Urinary bladder (tissue), 3 donors: ENCODE measurements at regions not wholly inside any gene's neighbourhood (a gene's known extent, or its start where the extent isn't known, plus 50 kb on each side); places are given as distances from the start of the nearest gene placed in this dataset.

ENCODE experiments used
- DNase-seq: peaks from one replicate; pipeline ENCODE4 v3.0.0-alpha.2; 2015; ENCODE audit errors: extremely low spot score
- H3K27ac ChIP-seq: one replicate; pipeline ENCODE4 v1.5.1; 2013; ENCODE audit warnings: low read depth, mild to moderate bottlenecking, moderate library complexity
- H3K36me3 ChIP-seq: one replicate; pipeline ENCODE4 v1.6.1; 2013; ENCODE audit warnings: mild to moderate bottlenecking, moderate library complexity; ENCODE audit not compliant: insufficient read depth
- H3K4me1 ChIP-seq: one replicate; pipeline ENCODE4 v1.6.1; 2013; ENCODE audit warnings: mild to moderate bottlenecking, moderate library complexity; ENCODE audit not compliant: insufficient read depth
- H3K4me3 ChIP-seq: one replicate; pipeline ENCODE4 v1.5.1; 2013; ENCODE audit warnings: low read depth, low read length
- WGBS: extraction: QIAGEN DNeasy Blood & Tissue Kit; methylation state at CpG from one replicate; pipeline ENCODE4 v1.1.7; 2013; 5-methylcytosine and 5-hydroxymethylcytosine counted together
- donor health status: healthy with polysubstance abuse.
- donor health status: healthy.

DNA sequence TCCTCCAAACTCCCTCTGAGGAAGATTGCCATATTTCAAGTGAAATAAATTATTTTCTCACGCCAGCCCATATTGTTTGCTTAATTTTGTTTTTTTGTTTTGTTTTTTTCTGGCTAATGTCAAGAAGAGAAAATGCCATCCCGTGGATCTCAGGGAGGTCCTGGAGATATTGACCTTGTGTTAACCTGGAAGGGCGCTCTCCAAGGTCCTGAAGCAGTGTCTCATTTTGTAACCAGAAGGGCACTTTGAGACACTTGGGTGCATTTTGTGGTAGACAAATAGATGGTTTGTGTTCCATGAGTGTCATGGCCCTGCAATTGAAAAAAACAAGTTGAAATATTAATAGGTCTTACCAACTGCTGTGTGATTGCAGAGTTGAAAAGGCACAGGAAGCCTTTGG lies 268.9 kb downstream of the SUDS3 start:
- no peak for DNase-seq
- H3K4me1 ChIP-seq = no peaks in the 10 kb centered on the region
- no peak overlapping the region for H3K4me3 ChIP-seq
- 16% methylated on average over 3 of the region's 3 CpGs for WGBS
- no peaks in the 10 kb centered on the region for H3K36me3 ChIP-seq
- H3K27ac ChIP-seq = no peak overlapping the region

GRCh38 chr12:118649765-118650585 lies 273.6 kb downstream of the SUDS3 start:
- H3K4me1 ChIP-seq = no peaks in the 10 kb centered on the region
- H3K27ac ChIP-seq = no peak overlapping the region
- H3K4me3 ChIP-seq = no peak overlapping the region
- WGBS = 84% methylated on average over 19 of the region's 19 CpGs
- no peak for DNase-seq
- H3K36me3 ChIP-seq = no peaks in the 10 kb centered on the region

DNA sequence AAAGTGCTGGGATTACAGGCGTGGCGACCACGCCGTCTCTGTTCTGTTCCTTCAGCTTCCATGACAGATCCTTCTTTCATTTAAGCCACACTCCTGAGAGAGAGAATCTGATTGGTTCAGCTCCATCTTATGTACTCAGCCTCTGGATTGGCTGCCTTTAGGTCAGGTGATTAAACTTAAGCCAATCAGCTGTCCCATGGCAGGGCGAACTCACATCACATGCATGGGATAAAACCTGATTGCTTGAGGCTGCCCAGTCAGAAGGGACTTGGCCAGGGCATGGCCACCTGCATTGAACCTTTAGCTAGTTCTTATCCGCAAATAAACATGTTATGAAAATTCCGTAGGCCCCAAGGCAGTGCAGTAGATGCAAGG lies 274.2 kb downstream of the SUDS3 start:
- H3K4me1 ChIP-seq = no peaks in the 10 kb centered on the region
- H3K36me3 ChIP-seq = no peaks in the 10 kb centered on the region
- no peak overlapping the region for H3K4me3 ChIP-seq
- no peak overlapping the region for H3K27ac ChIP-seq
- WGBS = 89% methylated on average over 7 of the region's 7 CpGs
- no peak for DNase-seq

DNA sequence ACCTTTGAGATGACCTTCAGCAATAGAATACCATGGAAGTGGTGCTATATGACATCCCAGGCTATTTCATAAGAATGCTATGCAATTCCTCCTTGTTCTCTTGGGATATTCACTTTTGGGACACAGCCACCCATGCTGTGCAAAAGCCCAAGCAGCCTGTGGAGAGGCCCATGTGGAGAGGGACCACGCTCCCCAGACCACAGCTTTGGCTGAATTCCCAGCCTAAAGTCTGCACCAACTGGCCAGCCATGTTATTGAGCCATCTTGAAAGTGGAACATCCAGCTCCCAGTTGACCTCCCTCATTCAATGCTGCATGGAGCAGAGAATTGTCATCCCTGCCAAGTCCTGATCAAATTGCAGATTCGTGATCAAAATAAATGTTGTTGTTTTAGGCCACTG lies 275.1 kb downstream of the SUDS3 start:
- no peak overlapping the region for H3K27ac ChIP-seq
- no peaks in the 10 kb centered on the region for H3K4me1 ChIP-seq
- WGBS = 58% methylated on average over 2 of the region's 2 CpGs
- H3K36me3 ChIP-seq = no peaks in the 10 kb centered on the region
- DNase-seq = no peak
- H3K4me3 ChIP-seq = no peak overlapping the region

GRCh38 chr12:118655588-118655987 lies 279.2 kb downstream of the SUDS3 start:
- no peak for DNase-seq
- Histone ChIP-seq H3K27ac (no peak overlapping the region), H3K4me1 (no peaks in the 10 kb centered on the region), H3K36me3 (no peaks in the 10 kb centered on the region), H3K4me3 (no peak overlapping the region)
- WGBS = 69% methylated on average over 1 of the region's 1 CpG

DNA sequence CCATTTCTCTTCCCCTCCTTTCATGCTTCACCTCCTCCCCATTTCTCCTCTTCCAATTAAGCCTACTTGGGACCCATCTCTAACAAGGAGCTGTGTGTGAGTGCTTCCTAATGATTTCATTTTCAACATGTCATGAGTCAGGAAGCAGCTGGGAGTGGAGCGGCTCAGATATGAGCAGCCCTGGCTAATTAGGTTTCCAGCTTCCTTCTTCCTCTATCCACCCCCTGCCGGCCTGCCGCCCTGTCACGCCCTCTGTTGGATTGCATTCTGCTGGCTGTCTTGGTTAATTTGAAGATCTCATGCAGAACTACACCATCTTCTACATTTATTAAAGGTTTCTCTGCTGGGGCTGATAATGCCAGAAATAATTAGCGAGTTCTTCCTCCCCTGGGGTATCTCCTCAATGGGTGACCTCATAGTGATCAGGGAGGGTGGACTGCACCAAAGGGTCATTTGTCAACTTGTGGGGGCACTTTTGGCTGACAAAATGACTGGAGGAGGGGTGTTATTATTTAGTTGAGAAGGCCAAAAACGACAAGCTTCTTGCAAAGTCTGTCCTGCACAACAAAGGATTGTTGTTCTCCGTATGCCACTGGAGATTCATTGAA lies 300.9 kb upstream of the SRRM4 start:
- Histone ChIP-seq H3K27ac (no peak overlapping the region), H3K4me3 (no peak overlapping the region), H3K36me3 (no peaks in the 10 kb centered on the region), H3K4me1 (no peaks in the 10 kb centered on the region)
- no peak for DNase-seq
- WGBS = 38% methylated on average over 7 of the region's 7 CpGs

DNA sequence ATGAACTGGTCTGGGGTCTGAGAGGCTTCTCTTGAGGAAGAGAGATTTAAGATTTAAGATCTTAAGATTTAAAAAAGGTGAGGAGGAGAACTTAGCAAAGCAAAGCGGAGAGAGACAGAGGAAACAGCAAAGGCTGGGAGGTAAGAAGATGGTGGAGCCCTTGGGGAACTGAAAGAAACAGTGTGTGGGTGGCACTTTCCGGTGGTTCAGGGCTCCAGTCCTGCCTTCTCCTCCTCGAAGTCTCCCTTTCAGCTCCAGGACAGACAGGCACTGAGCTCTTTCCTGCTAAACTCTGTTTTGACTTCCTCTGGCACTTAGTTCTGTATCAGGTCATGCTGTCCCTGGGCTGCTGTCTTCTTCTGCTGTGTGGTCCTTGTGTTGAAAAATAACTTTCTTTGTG lies 298.7 kb upstream of the SRRM4 start:
- Histone ChIP-seq H3K4me3 (no peak overlapping the region), H3K27ac (no peak overlapping the region), H3K4me1 (no peaks in the 10 kb centered on the region), H3K36me3 (no peaks in the 10 kb centered on the region)
- DNase-seq = no peak
- whole genome bisulfite sequencing = 69% methylated on average over 3 of the region's 3 CpGs

GRCh38 chr12:118685983-118686607 lies 295.2 kb upstream of the SRRM4 start:
- no peak for DNase-seq
- 4% methylated on average over 1 of the region's 1 CpG for WGBS
- Histone ChIP-seq H3K27ac (no peak overlapping the region), H3K4me1 (no peaks in the 10 kb centered on the region), H3K36me3 (no peaks in the 10 kb centered on the region), H3K4me3 (no peak overlapping the region)

GRCh38 chr12:118689793-118690192 lies 291.5 kb upstream of the SRRM4 start:
- 18% methylated on average over 3 of the region's 3 CpGs for WGBS
- Histone ChIP-seq H3K36me3 (no peaks in the 10 kb centered on the region), H3K27ac (no peak overlapping the region), H3K4me1 (no peaks in the 10 kb centered on the region), H3K4me3 (no peak overlapping the region)
- no peak for DNase-seq

- Histone ChIP-seq H3K27ac (no peak overlapping the region), H3K4me1 (no peaks in the 10 kb centered on the region), H3K4me3 (no peak overlapping the region), H3K36me3 (no peaks in the 10 kb centered on the region)
- 64% methylated on average over 3 of the region's 3 CpGs for WGBS
- no peak for DNase-seq
Observed at GRCh38 chr12:118690506-118690905, 290.8 kb upstream of the SRRM4 start.

DNA sequence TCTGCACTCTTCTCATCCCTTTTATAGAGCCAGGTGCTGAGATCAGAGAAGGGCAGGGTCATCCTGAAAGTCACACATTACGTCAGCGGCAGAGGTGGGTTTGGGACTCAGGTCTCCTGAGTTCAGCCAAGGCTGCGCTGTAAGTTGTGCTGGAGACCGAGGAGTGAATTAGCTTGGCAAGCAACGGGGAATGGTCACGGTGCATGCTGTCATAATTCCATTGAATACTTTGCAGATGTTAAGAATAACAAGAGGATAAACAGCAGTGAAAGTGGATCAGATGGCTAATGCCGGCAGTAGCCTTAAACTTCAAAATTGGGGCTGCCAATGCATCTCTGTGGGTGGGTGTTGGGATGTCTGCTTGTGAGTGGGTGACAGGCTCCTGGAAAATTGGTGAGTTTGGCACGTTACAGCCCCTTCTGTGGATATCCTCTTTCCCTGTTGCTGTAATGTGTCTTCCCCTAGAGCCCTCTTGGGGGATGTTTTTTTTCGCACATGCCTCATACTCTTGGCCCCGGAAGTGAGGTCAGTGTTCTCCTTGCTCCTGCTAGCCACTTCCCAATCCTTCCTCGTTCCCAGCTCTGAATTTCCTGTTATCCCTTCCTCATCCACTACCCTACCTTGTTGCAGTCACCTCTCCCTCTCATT lies 287.1 kb upstream of the SRRM4 start:
- H3K4me3 ChIP-seq = no peak overlapping the region
- DNase-seq = no peak
- no peak overlapping the region for H3K27ac ChIP-seq
- H3K36me3 ChIP-seq = no peaks in the 10 kb centered on the region
- WGBS = 70% methylated on average over 11 of the region's 11 CpGs
- H3K4me1 ChIP-seq = no peaks in the 10 kb centered on the region

GRCh38 chr12:118704527-118705241 lies 276.7 kb upstream of the SRRM4 start:
- Histone ChIP-seq H3K4me3 (no peak overlapping the region), H3K36me3 (no peaks in the 10 kb centered on the region), H3K4me1 (no peaks in the 10 kb centered on the region), H3K27ac (no peak overlapping the region)
- no peak for DNase-seq
- WGBS = 59% methylated on average over 5 of the region's 5 CpGs

DNA sequence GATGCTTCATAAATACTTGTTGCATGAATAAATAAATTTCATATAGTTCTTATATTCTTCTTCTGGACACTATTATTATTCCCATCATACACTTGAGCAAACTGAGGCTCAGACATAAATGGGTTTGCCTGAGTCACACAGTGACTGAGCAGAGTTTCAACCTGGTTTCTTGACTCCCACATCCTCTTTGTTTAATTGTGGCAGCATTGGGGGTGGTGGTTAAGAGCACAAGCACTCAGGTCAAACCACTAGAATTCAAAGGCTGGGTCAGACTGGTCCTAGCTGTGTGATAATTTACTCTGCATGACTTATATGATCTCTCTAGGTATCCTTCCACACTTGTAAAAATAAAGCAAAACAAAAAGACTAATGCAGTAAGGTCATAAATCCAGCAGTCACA lies 274.9 kb upstream of the SRRM4 start:
- Histone ChIP-seq H3K36me3 (no peaks in the 10 kb centered on the region), H3K27ac (no peak overlapping the region), H3K4me1 (no peaks in the 10 kb centered on the region), H3K4me3 (no peak overlapping the region)
- no peak for DNase-seq
